WTC11 (cell line): ENCODE measurements at regions not wholly inside any gene's neighbourhood (a gene's known extent, or its start where the extent isn't known, plus 50 kb on each side); places are given as distances from the start of the nearest gene placed in this dataset.

Experiments
- ATAC-seq: fragments of 200-7000 bp; cut with Tn5 transposase; 2 replicates; pipeline ENCODE4 v1.10.0; 2021; ENCODE audit warnings: mild to moderate bottlenecking, moderate library complexity
- CTCF ChIA-PET: fragments of 300-600 bp; sonication (Branson Sonifier 250); formaldehyde crosslinking; loops from one replicate; lab custom pipeline; 2021; ENCODE audit warnings: antibody characterized with exemption; lab: Charles Lee
- POLR2A ChIA-PET: fragments of 350-600 bp; sonication (Branson Sonifier 250); formaldehyde crosslinking; loops from one replicate; lab custom pipeline; 2021; ENCODE audit warnings: antibody characterized with exemption; lab: Charles Lee
- DNase-seq: peaks from one replicate; pipeline ENCODE4 v3.0.0; 2021; ENCODE audit warnings: low spot score
- H3K27ac Mint-ChIP-seq: 2 replicates; pipeline ENCODE4 v1.8.0; 2021; ENCODE audit warnings: mixed read lengths
- H3K27me3 Mint-ChIP-seq: 2 replicates; pipeline ENCODE4 v1.8.0; 2021; ENCODE audit warnings: low read depth, mild to moderate bottlenecking, moderate library complexity, mixed read lengths
- H3K36me3 Mint-ChIP-seq: 2 replicates; pipeline ENCODE4 v1.8.0; 2021; ENCODE audit warnings: mixed read lengths
- H3K4me1 Mint-ChIP-seq: 2 replicates; pipeline ENCODE4 v1.8.0; 2022; ENCODE audit warnings: mixed read lengths
- H3K4me3 Mint-ChIP-seq: 2 replicates; pipeline ENCODE4 v1.8.0; 2021; ENCODE audit warnings: mild to moderate bottlenecking, moderate library complexity, mixed read lengths
- H3K9me3 Mint-ChIP-seq: 2 replicates; pipeline ENCODE4 v1.8.0; 2021; ENCODE audit warnings: mixed read lengths
- CREM ChIP-seq: sonication (generic); formaldehyde crosslinking; IDR thresholded peaks from 2 replicates; pipeline ENCODE4 v1.8.1; 2022; ENCODE audit warnings: mild to moderate bottlenecking, missing genetic modification reagents, moderate library complexity
- EMX1 ChIP-seq: fragments of 250-450 bp; sonication (Bioruptor Pico); IDR thresholded peaks from 2 replicates; pipeline ENCODE4 v1.8.0; 2021; ENCODE audit warnings: mild to moderate bottlenecking
- FOXP1 ChIP-seq: sonication (generic); formaldehyde crosslinking; IDR thresholded peaks from 2 replicates; pipeline ENCODE4 v1.8.0; 2022; ENCODE audit warnings: missing genetic modification reagents, mild to moderate bottlenecking, moderate library complexity, borderline replicate concordance
- GTF2I ChIP-seq: fragments of 250-450 bp; sonication (Bioruptor Pico); conservative IDR thresholded peaks from 2 replicates; pipeline ENCODE4 v1.4.0; 2021; ENCODE audit warnings: mild to moderate bottlenecking
- HMGA2 ChIP-seq: fragments of 250-450 bp; sonication (Bioruptor Pico); IDR thresholded peaks from 2 replicates; pipeline ENCODE4 v1.4.0; 2021; ENCODE audit warnings: mild to moderate bottlenecking, moderate library complexity
- MYBL2 ChIP-seq: sonication (generic); formaldehyde crosslinking; IDR thresholded peaks from 2 replicates; pipeline ENCODE4 v1.8.1; 2023; ENCODE audit warnings: mild to moderate bottlenecking, moderate library complexity, missing genetic modification reagents
- NFYB ChIP-seq: sonication (generic); formaldehyde crosslinking; conservative IDR thresholded peaks from 2 replicates; pipeline ENCODE4 v1.8.0; 2022; ENCODE audit warnings: low read depth, missing genetic modification reagents
- NR1H2 ChIP-seq: sonication (generic); formaldehyde crosslinking; IDR thresholded peaks from 2 replicates; pipeline ENCODE4 v1.9.0; 2021; ENCODE audit warnings: mild to moderate bottlenecking, moderate library complexity, missing genetic modification reagents
- SMAD4 ChIP-seq: sonication (generic); formaldehyde crosslinking; IDR thresholded peaks from 2 replicates; pipeline ENCODE4 v1.8.0; 2022; ENCODE audit warnings: mild to moderate bottlenecking, missing genetic modification reagents
- TP53 ChIP-seq: sonication (generic); formaldehyde crosslinking; IDR thresholded peaks from 2 replicates; pipeline ENCODE4 v1.8.1; 2023; ENCODE audit warnings: mild to moderate bottlenecking, missing genetic modification reagents
- ZNF121 ChIP-seq: sonication (generic); formaldehyde crosslinking; IDR thresholded peaks from 2 replicates; pipeline ENCODE4 v1.8.0; 2023; ENCODE audit warnings: missing genetic modification reagents
- TF ChIP-seq, protein P1 (sequence below): sonication (generic); formaldehyde crosslinking; IDR thresholded peaks from 2 replicates; pipeline ENCODE4 v1.8.1; 2023; ENCODE audit warnings: mild to moderate bottlenecking, missing genetic modification reagents, moderate library complexity
- TF ChIP-seq, protein P2 (sequence below): fragments of 250-450 bp; sonication (Bioruptor Pico); IDR thresholded peaks from 2 replicates; pipeline ENCODE4 v1.9.0; 2021; ENCODE audit warnings: mild to moderate bottlenecking
- TF ChIP-seq, protein P3 (sequence below): sonication (generic); formaldehyde crosslinking; IDR thresholded peaks from 2 replicates; pipeline ENCODE4 v1.8.1; 2022; ENCODE audit warnings: missing genetic modification reagents, borderline replicate concordance
- TF ChIP-seq, protein P4 (sequence below): sonication (generic); formaldehyde crosslinking; IDR thresholded peaks from 2 replicates; pipeline ENCODE4 v1.8.1; 2022; ENCODE audit warnings: mild to moderate bottlenecking, moderate library complexity, missing genetic modification reagents
- TF ChIP-seq, protein P5 (sequence below): fragments of 250-450 bp; sonication (Bioruptor Pico); IDR thresholded peaks from 2 replicates; pipeline ENCODE4 v1.9.0; 2021; ENCODE audit warnings: moderate library complexity, mild to moderate bottlenecking, inconsistent platforms, borderline replicate concordance
- TF ChIP-seq, protein P6 (sequence below): fragments of 200-600 bp; IDR thresholded peaks from 2 replicates; pipeline ENCODE4 v1.8.0; 2022; ENCODE audit warnings: antibody characterized with exemption

DNA sequence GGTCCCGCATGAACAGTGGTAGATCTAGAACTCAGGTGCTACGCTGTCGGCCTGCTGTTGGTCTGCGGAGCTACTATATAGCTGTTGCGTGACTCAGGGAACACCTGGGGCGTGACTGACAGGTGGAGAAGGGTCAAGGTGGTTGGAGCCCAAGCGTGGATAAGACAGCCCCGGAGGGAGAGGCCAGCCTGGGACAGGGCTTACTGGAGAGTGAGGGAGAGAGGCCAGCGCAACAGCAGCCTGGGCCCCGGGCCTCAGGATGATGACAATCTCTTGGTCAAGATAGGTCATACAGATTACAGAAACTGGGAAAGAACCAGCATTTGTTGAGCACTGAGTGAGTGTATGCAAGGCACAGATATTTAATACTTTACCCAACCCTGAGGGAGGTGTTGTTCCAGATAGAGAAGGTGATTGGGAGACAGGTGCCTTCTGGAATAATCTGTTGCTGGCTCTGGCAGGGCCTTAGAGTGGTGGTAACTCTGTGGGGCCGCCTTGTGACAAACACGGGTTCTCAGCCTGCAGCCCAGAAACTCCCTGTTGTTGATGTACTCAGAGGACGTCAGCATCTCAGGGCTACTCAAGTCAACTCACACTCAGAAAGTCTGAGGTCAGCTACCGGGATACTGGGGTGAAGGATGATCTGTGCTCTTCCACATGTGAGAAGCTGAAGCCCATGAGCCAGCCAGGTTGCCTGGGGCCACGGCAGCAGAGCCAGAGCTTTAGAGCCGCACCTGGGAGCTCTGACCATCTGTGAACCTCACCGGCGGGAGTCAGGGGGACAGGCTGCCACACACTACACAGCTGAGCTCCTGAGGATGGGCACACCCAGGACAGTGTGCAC is 265.4 kb upstream of the HES1 start:
- ChIA-PET POLR2A (no interaction called here), CTCF (interaction anchor here (1.2 kb wide), 1 partner anchor 90 kb away, joined by 3 read pairs; no protein-coding TSS in a partner anchor)
- Mint-ChIP-seq H3K4me1 (peaks cover 48% of the 10 kb centered on the region), H3K27ac (no peak overlapping the region), H3K4me3 (no peak overlapping the region), H3K27me3 (peaks cover 47% of the 10 kb centered on the region), H3K36me3 (no peaks in the 10 kb centered on the region), H3K9me3 (no peaks in the 10 kb centered on the region)
- TF ChIP-seq CREM (CRISPR knock-in tag) (no peak), FOXP1 (no peak), ZNF121 (CRISPR knock-in tag) (no peak), MYBL2 (CRISPR knock-in tag) (no peak), EMX1 (CRISPR knock-in tag) (no peak), SMAD4 (CRISPR knock-in tag) (no peak), NFYB (no peak), NR1H2 (CRISPR knock-in tag) (no peak), TP53 (CRISPR knock-in tag) (no peak)
- TF ChIP-seq, protein P1, sequence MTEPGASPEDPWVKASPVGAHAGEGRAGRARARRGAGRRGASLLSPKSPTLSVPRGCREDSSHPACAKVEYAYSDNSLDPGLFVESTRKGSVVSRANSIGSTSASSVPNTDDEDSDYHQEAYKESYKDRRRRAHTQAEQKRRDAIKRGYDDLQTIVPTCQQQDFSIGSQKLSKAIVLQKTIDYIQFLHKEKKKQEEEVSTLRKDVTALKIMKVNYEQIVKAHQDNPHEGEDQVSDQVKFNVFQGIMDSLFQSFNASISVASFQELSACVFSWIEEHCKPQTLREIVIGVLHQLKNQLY (CRISPR knock-in tag) = no peak
- TF ChIP-seq, protein P2, sequence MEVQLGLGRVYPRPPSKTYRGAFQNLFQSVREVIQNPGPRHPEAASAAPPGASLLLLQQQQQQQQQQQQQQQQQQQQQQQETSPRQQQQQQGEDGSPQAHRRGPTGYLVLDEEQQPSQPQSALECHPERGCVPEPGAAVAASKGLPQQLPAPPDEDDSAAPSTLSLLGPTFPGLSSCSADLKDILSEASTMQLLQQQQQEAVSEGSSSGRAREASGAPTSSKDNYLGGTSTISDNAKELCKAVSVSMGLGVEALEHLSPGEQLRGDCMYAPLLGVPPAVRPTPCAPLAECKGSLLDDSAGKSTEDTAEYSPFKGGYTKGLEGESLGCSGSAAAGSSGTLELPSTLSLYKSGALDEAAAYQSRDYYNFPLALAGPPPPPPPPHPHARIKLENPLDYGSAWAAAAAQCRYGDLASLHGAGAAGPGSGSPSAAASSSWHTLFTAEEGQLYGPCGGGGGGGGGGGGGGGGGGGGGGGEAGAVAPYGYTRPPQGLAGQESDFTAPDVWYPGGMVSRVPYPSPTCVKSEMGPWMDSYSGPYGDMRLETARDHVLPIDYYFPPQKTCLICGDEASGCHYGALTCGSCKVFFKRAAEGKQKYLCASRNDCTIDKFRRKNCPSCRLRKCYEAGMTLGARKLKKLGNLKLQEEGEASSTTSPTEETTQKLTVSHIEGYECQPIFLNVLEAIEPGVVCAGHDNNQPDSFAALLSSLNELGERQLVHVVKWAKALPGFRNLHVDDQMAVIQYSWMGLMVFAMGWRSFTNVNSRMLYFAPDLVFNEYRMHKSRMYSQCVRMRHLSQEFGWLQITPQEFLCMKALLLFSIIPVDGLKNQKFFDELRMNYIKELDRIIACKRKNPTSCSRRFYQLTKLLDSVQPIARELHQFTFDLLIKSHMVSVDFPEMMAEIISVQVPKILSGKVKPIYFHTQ (CRISPR knock-in tag) = no peak
- TF ChIP-seq, protein P3, sequence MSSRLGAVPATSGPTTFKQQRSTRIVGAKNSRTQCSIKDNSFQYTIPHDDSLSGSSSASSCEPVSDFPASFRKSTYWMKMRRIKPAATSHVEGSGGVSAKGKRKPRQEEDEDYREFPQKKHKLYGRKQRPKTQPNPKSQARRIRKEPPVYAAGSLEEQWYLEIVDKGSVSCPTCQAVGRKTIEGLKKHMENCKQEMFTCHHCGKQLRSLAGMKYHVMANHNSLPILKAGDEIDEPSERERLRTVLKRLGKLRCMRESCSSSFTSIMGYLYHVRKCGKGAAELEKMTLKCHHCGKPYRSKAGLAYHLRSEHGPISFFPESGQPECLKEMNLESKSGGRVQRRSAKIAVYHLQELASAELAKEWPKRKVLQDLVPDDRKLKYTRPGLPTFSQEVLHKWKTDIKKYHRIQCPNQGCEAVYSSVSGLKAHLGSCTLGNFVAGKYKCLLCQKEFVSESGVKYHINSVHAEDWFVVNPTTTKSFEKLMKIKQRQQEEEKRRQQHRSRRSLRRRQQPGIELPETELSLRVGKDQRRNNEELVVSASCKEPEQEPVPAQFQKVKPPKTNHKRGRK = no peak
- TF ChIP-seq, protein P4, sequence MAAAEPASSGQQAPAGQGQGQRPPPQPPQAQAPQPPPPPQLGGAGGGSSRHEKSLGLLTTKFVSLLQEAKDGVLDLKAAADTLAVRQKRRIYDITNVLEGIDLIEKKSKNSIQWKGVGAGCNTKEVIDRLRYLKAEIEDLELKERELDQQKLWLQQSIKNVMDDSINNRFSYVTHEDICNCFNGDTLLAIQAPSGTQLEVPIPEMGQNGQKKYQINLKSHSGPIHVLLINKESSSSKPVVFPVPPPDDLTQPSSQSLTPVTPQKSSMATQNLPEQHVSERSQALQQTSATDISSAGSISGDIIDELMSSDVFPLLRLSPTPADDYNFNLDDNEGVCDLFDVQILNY = no peak
- ATAC-seq (no peak), DNase-seq (no peak)

DNA sequence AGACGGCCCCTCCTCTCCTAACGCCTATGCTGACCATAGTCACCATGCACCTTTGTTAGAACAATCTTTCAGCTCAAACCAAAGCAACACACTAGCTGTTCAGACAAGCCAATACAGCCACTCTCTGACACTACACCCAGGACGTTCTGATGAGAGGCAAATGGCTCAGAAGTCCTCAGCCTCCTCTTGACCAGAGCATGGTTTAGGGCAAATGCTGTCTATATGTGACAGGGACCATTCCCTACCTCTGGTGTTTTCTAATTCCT is 264.8 kb upstream of the HES1 start:
- Mint-ChIP-seq H3K27ac (no peak overlapping the region), H3K4me3 (no peak overlapping the region), H3K9me3 (no peaks in the 10 kb centered on the region), H3K27me3 (peaks cover 50% of the 10 kb centered on the region), H3K36me3 (no peaks in the 10 kb centered on the region), H3K4me1 (peaks cover 44% of the 10 kb centered on the region)
- POLR2A ChIA-PET = no interaction called here
- no peak for ATAC-seq
- DNase-seq = no peak
- TF ChIP-seq HMGA2 (no peak), GTF2I (no peak)
- TF ChIP-seq, protein P5, sequence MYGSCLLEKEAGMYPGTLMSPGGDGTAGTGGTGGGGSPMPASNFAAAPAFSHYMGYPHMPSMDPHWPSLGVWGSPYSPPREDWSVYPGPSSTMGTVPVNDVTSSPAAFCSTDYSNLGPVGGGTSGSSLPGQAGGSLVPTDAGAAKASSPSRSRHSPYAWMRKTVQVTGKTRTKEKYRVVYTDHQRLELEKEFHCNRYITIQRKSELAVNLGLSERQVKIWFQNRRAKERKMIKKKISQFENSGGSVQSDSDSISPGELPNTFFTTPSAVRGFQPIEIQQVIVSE (CRISPR knock-in tag) = no peak
- TF ChIP-seq, protein P6, sequence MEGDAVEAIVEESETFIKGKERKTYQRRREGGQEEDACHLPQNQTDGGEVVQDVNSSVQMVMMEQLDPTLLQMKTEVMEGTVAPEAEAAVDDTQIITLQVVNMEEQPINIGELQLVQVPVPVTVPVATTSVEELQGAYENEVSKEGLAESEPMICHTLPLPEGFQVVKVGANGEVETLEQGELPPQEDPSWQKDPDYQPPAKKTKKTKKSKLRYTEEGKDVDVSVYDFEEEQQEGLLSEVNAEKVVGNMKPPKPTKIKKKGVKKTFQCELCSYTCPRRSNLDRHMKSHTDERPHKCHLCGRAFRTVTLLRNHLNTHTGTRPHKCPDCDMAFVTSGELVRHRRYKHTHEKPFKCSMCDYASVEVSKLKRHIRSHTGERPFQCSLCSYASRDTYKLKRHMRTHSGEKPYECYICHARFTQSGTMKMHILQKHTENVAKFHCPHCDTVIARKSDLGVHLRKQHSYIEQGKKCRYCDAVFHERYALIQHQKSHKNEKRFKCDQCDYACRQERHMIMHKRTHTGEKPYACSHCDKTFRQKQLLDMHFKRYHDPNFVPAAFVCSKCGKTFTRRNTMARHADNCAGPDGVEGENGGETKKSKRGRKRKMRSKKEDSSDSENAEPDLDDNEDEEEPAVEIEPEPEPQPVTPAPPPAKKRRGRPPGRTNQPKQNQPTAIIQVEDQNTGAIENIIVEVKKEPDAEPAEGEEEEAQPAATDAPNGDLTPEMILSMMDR = no peak
- TF ChIP-seq, all 79 proteins: peak for 0
- CTCF ChIA-PET = interaction anchor here (1.2 kb wide), 1 partner anchor 90 kb away, joined by 3 read pairs; no protein-coding TSS in a partner anchor
